ENCODE measurements at regions not wholly inside any gene's neighbourhood (a gene's known extent, or its start where the extent isn't known, plus 50 kb on each side); places are given as distances from the start of the nearest gene placed in this dataset.

- no peak overlapping the region for H3K9ac ChIP-seq (replicated peaks; ENCODE audit: extremely low read depth, insufficient read depth, low read length)
- no peaks in the 10 kb centered on the region for H3K9me1 ChIP-seq (replicated peaks; ENCODE audit: control insufficient read depth, extremely low read depth, insufficient read depth, low read length)
- no peaks in the 10 kb centered on the region for H3K36me3 ChIP-seq (ENCODE audit: control insufficient read depth in 2 of 2, extremely low read depth in 1 of 2, insufficient read depth in 2 of 2, low read length in 2 of 2)
- FAIRE-seq = no peak
- H4K20me1 ChIP-seq (replicated peaks; ENCODE audit: control insufficient read depth, extremely low read depth, insufficient read depth, low read length) = no peaks in the 10 kb centered on the region
- BruUV-seq (replicated peaks) = no TSS peak
- H3K27me3 ChIP-seq (ENCODE audit: control insufficient read depth in 2 of 2, insufficient read depth in 2 of 2, low read length in 2 of 2) = no peaks in the 10 kb centered on the region
- ChIA-PET POLR2A (no interaction called here), CTCF (no interaction called here)
- H3K4me1 ChIP-seq (ENCODE audit: control insufficient read depth, extremely low read depth, insufficient read depth, low read length) = no peaks in the 10 kb centered on the region
- no peak for TF ChIP-seq MYC (IDR thresholded peaks at IDR 0.05; ENCODE audit: low read depth, low read length)
- TF ChIP-seq JUN (IDR thresholded peaks at IDR 0.05; ENCODE audit: borderline replicate concordance, insufficient read depth, insufficient read length, low read depth) = no peak
- TF ChIP-seq, protein P1, sequence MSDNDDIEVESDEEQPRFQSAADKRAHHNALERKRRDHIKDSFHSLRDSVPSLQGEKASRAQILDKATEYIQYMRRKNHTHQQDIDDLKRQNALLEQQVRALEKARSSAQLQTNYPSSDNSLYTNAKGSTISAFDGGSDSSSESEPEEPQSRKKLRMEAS (IDR thresholded peaks at IDR 0.05; ENCODE audit: insufficient read depth, insufficient read length) = no peak
- H3K27ac ChIP-seq (ENCODE audit: insufficient read depth, low read depth, low read length) = no peak overlapping the region
- H3K4me3 ChIP-seq (replicated peaks in 1 of 3; ENCODE audit: insufficient read depth in 1 of 3, low read depth in 1 of 3, low read length in 3 of 3) = no peak overlapping the region
- DNase-seq (ENCODE audit: low read depth, low spot score) = no peak
- dilution Hi-C loops (cut with MboI; ENCODE audit: extremely low pct_ligation_motif_present, low sequenced_read_pairs) = no loop called here
- H2AFZ ChIP-seq (ENCODE audit: low read depth, low read length) = no peak overlapping the region
- H3K9me3 ChIP-seq (replicated peaks; ENCODE audit: control insufficient read depth, insufficient read depth, low read length) = no peaks in the 10 kb centered on the region
- intact Hi-C loops (cut with micrococcal nuclease) = no loop called here
- no peak overlapping the region for H3K4me2 ChIP-seq (ENCODE audit: insufficient read depth, low read length)
- H3K79me2 ChIP-seq (ENCODE audit: control insufficient read depth, insufficient read depth, low read length) = no peaks in the 10 kb centered on the region
Measured at GRCh38 chr2:192394605-192395004, 199.9 kb upstream of the TMEFF2 start.

- H3K9me3 ChIP-seq (replicated peaks; ENCODE audit: control insufficient read depth, insufficient read depth, low read length) = no peaks in the 10 kb centered on the region
- H3K36me3 ChIP-seq (ENCODE audit: control insufficient read depth in 2 of 2, extremely low read depth in 1 of 2, insufficient read depth in 2 of 2, low read length in 2 of 2) = no peaks in the 10 kb centered on the region
- DNase-seq (ENCODE audit: low read depth, low spot score) (no peak), FAIRE-seq (no peak)
- no TSS peak for BruUV-seq (replicated peaks)
- no peaks in the 10 kb centered on the region for H3K27me3 ChIP-seq (ENCODE audit: control insufficient read depth in 2 of 2, insufficient read depth in 2 of 2, low read length in 2 of 2)
- no peak overlapping the region for H3K27ac ChIP-seq (ENCODE audit: insufficient read depth, low read depth, low read length)
- no peak overlapping the region for H2AFZ ChIP-seq (ENCODE audit: low read depth, low read length)
- CTCF ChIA-PET = no interaction called here
- TF ChIP-seq, protein P1 (IDR thresholded peaks at IDR 0.05; ENCODE audit: insufficient read depth, insufficient read length) = no peak
- TF ChIP-seq GATA2 (IDR thresholded peaks at IDR 0.05; ENCODE audit: insufficient read depth, insufficient read length, low read depth, low read length) = no peak
- TF ChIP-seq JUN (IDR thresholded peaks at IDR 0.05; ENCODE audit: borderline replicate concordance, insufficient read depth, insufficient read length, low read depth) = no peak
- TF ChIP-seq POLR2AphosphoS5 (IDR thresholded peaks at IDR 0.05; ENCODE audit: insufficient read depth, low read depth, low read length) = no peak
- TF ChIP-seq POLR2A (IDR thresholded peaks at IDR 0.05; ENCODE audit: low read depth, low read length) = no peak
- no peak for TF ChIP-seq FOS (IDR thresholded peaks at IDR 0.05; ENCODE audit: borderline replicate concordance, insufficient read depth, low read length)
- TF ChIP-seq, protein P2, sequence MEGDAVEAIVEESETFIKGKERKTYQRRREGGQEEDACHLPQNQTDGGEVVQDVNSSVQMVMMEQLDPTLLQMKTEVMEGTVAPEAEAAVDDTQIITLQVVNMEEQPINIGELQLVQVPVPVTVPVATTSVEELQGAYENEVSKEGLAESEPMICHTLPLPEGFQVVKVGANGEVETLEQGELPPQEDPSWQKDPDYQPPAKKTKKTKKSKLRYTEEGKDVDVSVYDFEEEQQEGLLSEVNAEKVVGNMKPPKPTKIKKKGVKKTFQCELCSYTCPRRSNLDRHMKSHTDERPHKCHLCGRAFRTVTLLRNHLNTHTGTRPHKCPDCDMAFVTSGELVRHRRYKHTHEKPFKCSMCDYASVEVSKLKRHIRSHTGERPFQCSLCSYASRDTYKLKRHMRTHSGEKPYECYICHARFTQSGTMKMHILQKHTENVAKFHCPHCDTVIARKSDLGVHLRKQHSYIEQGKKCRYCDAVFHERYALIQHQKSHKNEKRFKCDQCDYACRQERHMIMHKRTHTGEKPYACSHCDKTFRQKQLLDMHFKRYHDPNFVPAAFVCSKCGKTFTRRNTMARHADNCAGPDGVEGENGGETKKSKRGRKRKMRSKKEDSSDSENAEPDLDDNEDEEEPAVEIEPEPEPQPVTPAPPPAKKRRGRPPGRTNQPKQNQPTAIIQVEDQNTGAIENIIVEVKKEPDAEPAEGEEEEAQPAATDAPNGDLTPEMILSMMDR (IDR thresholded peaks at IDR 0.05; ENCODE audit: extremely low read depth in 1 of 2, insufficient read depth in 1 of 2, low read depth in 1 of 2, low read length in 2 of 2) = no peak
- no peak for TF ChIP-seq EZH2 (IDR thresholded peaks at IDR 0.05; ENCODE audit: borderline replicate concordance, low read depth, low read length, severe bottlenecking)
- no peaks in the 10 kb centered on the region for H3K9me1 ChIP-seq (replicated peaks; ENCODE audit: control insufficient read depth, extremely low read depth, insufficient read depth, low read length)
- H3K9ac ChIP-seq (replicated peaks; ENCODE audit: extremely low read depth, insufficient read depth, low read length) = no peak overlapping the region
- intact Hi-C loops (cut with micrococcal nuclease) (no loop called here), dilution Hi-C loops (cut with MboI; ENCODE audit: extremely low pct_ligation_motif_present, low sequenced_read_pairs) (no loop called here)
- H3K4me2 ChIP-seq (ENCODE audit: insufficient read depth, low read length) = no peak overlapping the region
- POLR2A ChIA-PET = no interaction called here
- H3K4me1 ChIP-seq (ENCODE audit: control insufficient read depth, extremely low read depth, insufficient read depth, low read length) = no peaks in the 10 kb centered on the region
- no peak overlapping the region for H3K4me3 ChIP-seq (replicated peaks in 1 of 3; ENCODE audit: insufficient read depth in 1 of 3, low read depth in 1 of 3, low read length in 3 of 3)
- H3K79me2 ChIP-seq (ENCODE audit: control insufficient read depth, insufficient read depth, low read length) = no peaks in the 10 kb centered on the region
- no peaks in the 10 kb centered on the region for H4K20me1 ChIP-seq (replicated peaks; ENCODE audit: control insufficient read depth, extremely low read depth, insufficient read depth, low read length)
Measured at GRCh38 chr2:192391041-192391440, 196.3 kb upstream of the TMEFF2 start.

Measured in endothelial cell of umbilical vein (primary cell).